Bronchial epithelial cell (primary cell): ENCODE measurements at regions not wholly inside any gene's neighbourhood (a gene's known extent, or its start where the extent isn't known, plus 50 kb on each side); places are given as distances from the start of the nearest gene placed in this dataset.

Experiments used
- DNase-seq: peaks from one replicate; pipeline ENCODE4 v3.0.0-alpha.2; 2010; ENCODE audit warnings: low read depth
- FAIRE-seq: peaks from 2 replicates; lab custom pipeline; 2011; peaks lifted over from hg19 to GRCh38; lab: Jason Lieb, UNC
- H3K27me3 ChIP-seq: 2 replicates; pipeline ENCODE4 v1.5.1; 2011; ENCODE audit warnings: low read length; ENCODE audit not compliant: control insufficient read depth, insufficient read depth
- H3K36me3 ChIP-seq: 2 replicates; pipeline ENCODE4 v1.5.1; 2011; ENCODE audit warnings: low read length; ENCODE audit not compliant: control insufficient read depth, insufficient read depth
- H3K4me3 ChIP-seq: 2 replicates; pipeline ENCODE4 v1.5.1; 2011; ENCODE audit warnings: mild to moderate bottlenecking, low read depth, low read length, control low read depth
- TF ChIP-seq, protein P1 (sequence below): IDR thresholded peaks from 2 replicates; pipeline ENCODE4 v1.5.1; 2011; ENCODE audit warnings: mild to moderate bottlenecking, moderate library complexity, low read length, control low read depth, inconsistent platforms; ENCODE audit not compliant: insufficient read depth, severe bottlenecking

- H3K27me3 ChIP-seq: no peaks in the 10 kb centered on the region
- no peaks in the 10 kb centered on the region for H3K36me3 ChIP-seq
- no peak overlapping the region for H3K4me3 ChIP-seq
- DNase-seq (no peak), FAIRE-seq (no peak)
- TF ChIP-seq, protein P1, sequence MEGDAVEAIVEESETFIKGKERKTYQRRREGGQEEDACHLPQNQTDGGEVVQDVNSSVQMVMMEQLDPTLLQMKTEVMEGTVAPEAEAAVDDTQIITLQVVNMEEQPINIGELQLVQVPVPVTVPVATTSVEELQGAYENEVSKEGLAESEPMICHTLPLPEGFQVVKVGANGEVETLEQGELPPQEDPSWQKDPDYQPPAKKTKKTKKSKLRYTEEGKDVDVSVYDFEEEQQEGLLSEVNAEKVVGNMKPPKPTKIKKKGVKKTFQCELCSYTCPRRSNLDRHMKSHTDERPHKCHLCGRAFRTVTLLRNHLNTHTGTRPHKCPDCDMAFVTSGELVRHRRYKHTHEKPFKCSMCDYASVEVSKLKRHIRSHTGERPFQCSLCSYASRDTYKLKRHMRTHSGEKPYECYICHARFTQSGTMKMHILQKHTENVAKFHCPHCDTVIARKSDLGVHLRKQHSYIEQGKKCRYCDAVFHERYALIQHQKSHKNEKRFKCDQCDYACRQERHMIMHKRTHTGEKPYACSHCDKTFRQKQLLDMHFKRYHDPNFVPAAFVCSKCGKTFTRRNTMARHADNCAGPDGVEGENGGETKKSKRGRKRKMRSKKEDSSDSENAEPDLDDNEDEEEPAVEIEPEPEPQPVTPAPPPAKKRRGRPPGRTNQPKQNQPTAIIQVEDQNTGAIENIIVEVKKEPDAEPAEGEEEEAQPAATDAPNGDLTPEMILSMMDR: no peak
These were observed 589.4 kb upstream of the SYT4 start for GRCh38 chr18:43866696-43867095.

- DNase-seq (no peak), FAIRE-seq (no peak)
- H3K36me3 ChIP-seq: no peaks in the 10 kb centered on the region
- H3K4me3 ChIP-seq: no peak overlapping the region
- no peaks in the 10 kb centered on the region for H3K27me3 ChIP-seq
- TF ChIP-seq, protein P1: no peak
These were observed 591.3 kb upstream of the SYT4 start for GRCh38 chr18:43868497-43868995.

DNA sequence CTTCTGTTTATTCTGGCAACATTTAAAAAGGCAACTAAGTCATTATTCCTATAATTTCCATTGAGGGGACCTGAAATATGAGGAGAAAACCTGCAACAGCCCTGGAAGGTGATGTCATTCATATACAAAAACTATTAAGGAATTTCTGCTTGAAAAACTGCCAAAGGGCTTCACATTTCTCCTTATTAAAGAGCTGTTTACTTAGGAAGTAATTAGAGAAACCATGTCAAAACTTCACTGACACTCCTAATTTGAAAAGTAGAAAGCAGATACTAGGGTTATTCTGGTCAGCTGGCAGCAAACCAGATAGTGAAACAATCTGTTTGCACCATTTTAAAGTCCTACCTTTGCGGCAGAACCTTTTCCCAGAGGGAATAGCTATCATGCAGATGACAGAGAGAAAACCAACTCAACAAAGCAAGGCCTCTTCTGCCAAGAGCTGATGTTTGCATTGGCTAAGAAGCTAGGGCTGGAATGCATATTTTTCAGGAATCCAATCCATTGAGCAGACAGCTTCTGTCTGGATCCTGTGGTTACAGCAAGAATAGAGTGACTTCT lies 592.2 kb upstream of the SYT4 start:
- no peak for DNase-seq

GRCh38 chr18:43870626-43871025 lies 593.3 kb upstream of the SYT4 start:
- no peak overlapping the region for H3K4me3 ChIP-seq
- H3K27me3 ChIP-seq: no peaks in the 10 kb centered on the region
- DNase-seq (no peak), FAIRE-seq (no peak)
- no peaks in the 10 kb centered on the region for H3K36me3 ChIP-seq
- TF ChIP-seq, protein P1: no peak

More for the DNA sequence above, 592.2 kb upstream of the SYT4 start:
- FAIRE-seq: no peak
- no peaks in the 10 kb centered on the region for H3K27me3 ChIP-seq
- no peak overlapping the region for H3K4me3 ChIP-seq
- H3K36me3 ChIP-seq: no peaks in the 10 kb centered on the region
- TF ChIP-seq, protein P1: no peak

DNA sequence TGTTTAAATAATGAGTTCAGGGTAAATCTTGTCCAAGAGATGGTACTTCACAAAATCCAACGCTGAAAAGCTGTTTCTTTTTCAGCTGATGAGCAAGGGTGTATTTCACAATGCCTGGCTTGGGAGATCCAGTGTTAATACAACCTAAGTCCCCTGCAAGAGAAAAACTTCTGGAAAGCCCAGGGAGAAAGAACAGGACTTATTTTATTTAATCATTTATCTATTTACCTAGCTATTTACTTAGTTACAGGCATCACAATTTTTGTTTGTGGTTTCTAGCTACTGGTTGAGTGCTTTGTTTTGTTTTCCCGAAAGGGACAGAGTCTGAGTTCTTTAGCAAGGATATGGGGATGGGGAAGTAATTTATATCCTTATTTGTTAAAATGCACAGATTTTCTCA lies 598.2 kb upstream of the SYT4 start:
- TF ChIP-seq, protein P1: no peak
- no peaks in the 10 kb centered on the region for H3K36me3 ChIP-seq
- DNase-seq (no peak), FAIRE-seq (no peak)
- no peak overlapping the region for H3K4me3 ChIP-seq
- no peaks in the 10 kb centered on the region for H3K27me3 ChIP-seq

GRCh38 chr18:43876286-43876685 lies 599.0 kb upstream of the SYT4 start:
- Histone ChIP-seq H3K4me3 (no peak overlapping the region), H3K36me3 (no peaks in the 10 kb centered on the region), H3K27me3 (no peaks in the 10 kb centered on the region)
- TF ChIP-seq, protein P1: no peak
- DNase-seq (no peak), FAIRE-seq (no peak)
